Suprapubic skin (tissue), 4 donors: ENCODE measurements at regions not wholly inside any gene's neighbourhood (a gene's known extent, or its start where the extent isn't known, plus 50 kb on each side); places are given as distances from the start of the nearest gene placed in this dataset.

ENCODE experiments used
- DNase-seq, 2 donors: peaks; one replicate each; pipeline ENCODE4 v3.0.0-alpha.2; 2019; ENCODE audit warnings: low spot score in 2 of 2
- H3K27ac ChIP-seq: fragments of 200-600 bp; sonication (generic); one replicate; pipeline ENCODE4 v1.5.1; 2019
- H3K27me3 ChIP-seq: fragments of 200-600 bp; sonication (generic); one replicate; pipeline ENCODE4 v1.5.1; 2019
- H3K36me3 ChIP-seq: fragments of 200-600 bp; sonication (generic); one replicate; pipeline ENCODE4 v1.5.1; 2019
- H3K4me1 ChIP-seq: fragments of 200-600 bp; sonication (generic); one replicate; pipeline ENCODE4 v1.5.1; 2019
- H3K4me3 ChIP-seq: fragments of 200-600 bp; sonication (generic); one replicate; pipeline ENCODE4 v1.5.1; 2019; ENCODE audit warnings: mild to moderate bottlenecking
- H3K9me3 ChIP-seq: fragments of 200-600 bp; sonication (generic); one replicate; pipeline ENCODE4 v1.5.1; 2019
- EP300 ChIP-seq: sonication (generic); formaldehyde crosslinking; IDR thresholded peaks from one replicate; pipeline ENCODE4 v1.6.1; 2017; ENCODE audit warnings: antibody characterized with exemption
- POLR2A ChIP-seq, 2 donors: fragments of 450-650 bp; IDR thresholded peaks; one replicate each; pipeline ENCODE4 v1.6.1; 2017; ENCODE audit warnings: antibody characterized with exemption in 2 of 2, mild to moderate bottlenecking in 2 of 2, moderate library complexity in 2 of 2
- POLR2AphosphoS5 ChIP-seq, 3 donors: sonication (generic); formaldehyde crosslinking; IDR thresholded peaks; one replicate each; pipeline ENCODE4 v1.6.1; 2017; ENCODE audit warnings: antibody characterized with exemption in 3 of 3
- WGBS: methylation state at CpG from one replicate; pipeline ENCODE4 v1.1.5; 2018; 5-methylcytosine and 5-hydroxymethylcytosine counted together
- TF ChIP-seq, protein P1 (sequence below), 2 donors: fragments of 200-600 bp in 1 of 2; fragments of 450-650 bp in 1 of 2; sonication (generic) in 1 of 2; IDR thresholded peaks; one replicate each; pipeline ENCODE4 v1.5.1; 2016 to 2019; ENCODE audit warnings: antibody characterized with exemption in 2 of 2, mild to moderate bottlenecking in 1 of 2, moderate library complexity in 1 of 2

DNA sequence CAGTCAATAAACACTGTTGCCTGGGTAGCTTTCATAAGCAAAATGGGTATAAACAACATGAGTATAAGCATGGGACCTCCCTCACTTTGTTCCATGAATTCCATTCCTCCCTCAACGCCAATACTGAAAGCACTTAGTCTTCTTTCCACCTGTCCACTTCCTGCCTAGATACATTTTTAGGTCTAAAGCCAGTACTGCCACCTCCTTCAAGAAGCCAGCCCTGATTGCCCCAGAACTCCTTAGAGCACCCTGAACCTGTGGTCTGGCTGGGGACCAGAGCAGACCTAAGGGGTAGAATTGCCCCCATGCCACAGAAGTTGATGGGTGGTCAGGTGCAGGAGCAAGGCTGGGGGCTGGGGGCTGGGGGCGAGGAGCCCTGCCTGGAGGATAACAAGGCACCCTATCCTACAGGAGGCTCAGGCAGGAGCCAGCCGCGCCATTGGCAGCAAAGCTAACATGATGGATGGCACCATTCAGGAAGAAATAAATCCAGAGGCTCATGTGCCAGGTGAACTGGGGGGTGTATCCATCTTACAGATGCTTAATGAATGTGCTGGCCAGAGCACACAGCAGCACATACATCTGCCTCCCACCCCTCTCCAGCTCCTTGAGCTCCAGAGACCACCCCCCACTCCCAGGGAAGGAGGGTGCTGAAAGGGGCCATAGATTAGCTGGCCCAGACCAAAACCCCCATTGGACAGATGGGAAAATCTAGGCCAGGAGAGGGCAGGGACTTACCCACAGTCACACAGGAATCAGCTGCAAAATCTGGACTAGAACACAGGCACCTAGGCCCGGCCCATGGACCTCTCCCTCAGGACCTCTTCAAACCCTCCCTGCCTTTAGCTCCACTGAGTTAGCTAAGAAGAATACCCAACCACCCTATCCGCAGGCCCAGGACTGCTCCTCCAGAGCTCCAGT lies 113.8 kb upstream of the LINGO1 start:
- Histone ChIP-seq H3K27me3 (peaks cover 4% of the 10 kb centered on the region), H3K9me3 (no peaks in the 10 kb centered on the region), H3K4me3 (no peak overlapping the region), H3K36me3 (no peaks in the 10 kb centered on the region), H3K27ac (no peak overlapping the region), H3K4me1 (peaks cover 7% of the 10 kb centered on the region)
- 83% methylated on average over 6 of the region's 6 CpGs for WGBS
- DNase-seq, result no peak
- TF ChIP-seq, protein P1, sequence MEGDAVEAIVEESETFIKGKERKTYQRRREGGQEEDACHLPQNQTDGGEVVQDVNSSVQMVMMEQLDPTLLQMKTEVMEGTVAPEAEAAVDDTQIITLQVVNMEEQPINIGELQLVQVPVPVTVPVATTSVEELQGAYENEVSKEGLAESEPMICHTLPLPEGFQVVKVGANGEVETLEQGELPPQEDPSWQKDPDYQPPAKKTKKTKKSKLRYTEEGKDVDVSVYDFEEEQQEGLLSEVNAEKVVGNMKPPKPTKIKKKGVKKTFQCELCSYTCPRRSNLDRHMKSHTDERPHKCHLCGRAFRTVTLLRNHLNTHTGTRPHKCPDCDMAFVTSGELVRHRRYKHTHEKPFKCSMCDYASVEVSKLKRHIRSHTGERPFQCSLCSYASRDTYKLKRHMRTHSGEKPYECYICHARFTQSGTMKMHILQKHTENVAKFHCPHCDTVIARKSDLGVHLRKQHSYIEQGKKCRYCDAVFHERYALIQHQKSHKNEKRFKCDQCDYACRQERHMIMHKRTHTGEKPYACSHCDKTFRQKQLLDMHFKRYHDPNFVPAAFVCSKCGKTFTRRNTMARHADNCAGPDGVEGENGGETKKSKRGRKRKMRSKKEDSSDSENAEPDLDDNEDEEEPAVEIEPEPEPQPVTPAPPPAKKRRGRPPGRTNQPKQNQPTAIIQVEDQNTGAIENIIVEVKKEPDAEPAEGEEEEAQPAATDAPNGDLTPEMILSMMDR (IDR thresholded peaks at IDR 0.05), result no peak
- TF ChIP-seq POLR2A (IDR thresholded peaks at IDR 0.05) (no peak), EP300 (no peak), POLR2AphosphoS5 (IDR thresholded peaks at IDR 0.05) (no peak)

DNA sequence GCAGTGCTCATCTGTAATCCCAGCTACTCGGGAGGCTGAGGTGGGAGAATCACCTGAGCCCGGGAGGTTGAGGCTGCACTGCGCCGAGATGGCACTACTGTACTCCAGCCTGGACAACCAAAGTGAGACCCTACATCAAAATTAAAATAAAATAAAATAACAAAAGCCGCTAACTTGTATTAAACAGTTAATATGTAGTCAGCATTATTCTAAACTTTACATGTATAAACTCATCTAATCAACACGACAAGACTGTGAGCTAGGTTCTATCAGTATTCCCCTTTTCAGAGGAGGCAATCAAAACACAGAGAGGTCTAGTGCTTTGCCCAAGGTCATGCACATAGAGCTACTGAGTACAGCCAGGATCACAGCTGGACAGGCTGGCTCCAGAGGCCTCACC lies 111.7 kb upstream of the LINGO1 start:
- H3K27ac ChIP-seq, result no peak overlapping the region
- H3K36me3 ChIP-seq, result no peaks in the 10 kb centered on the region
- DNase-seq, result no peak
- no peak overlapping the region for H3K4me3 ChIP-seq
- TF ChIP-seq, protein P1 (IDR thresholded peaks at IDR 0.05), result no peak
- TF ChIP-seq POLR2A (IDR thresholded peaks at IDR 0.05) (no peak), POLR2AphosphoS5 (IDR thresholded peaks at IDR 0.05) (no peak), EP300 (no peak)
- peaks cover 18% of the 10 kb centered on the region for H3K27me3 ChIP-seq
- 92% methylated on average over 6 of the region's 6 CpGs for WGBS
- H3K9me3 ChIP-seq, result no peaks in the 10 kb centered on the region
- H3K4me1 ChIP-seq, result peaks cover 7% of the 10 kb centered on the region

DNA sequence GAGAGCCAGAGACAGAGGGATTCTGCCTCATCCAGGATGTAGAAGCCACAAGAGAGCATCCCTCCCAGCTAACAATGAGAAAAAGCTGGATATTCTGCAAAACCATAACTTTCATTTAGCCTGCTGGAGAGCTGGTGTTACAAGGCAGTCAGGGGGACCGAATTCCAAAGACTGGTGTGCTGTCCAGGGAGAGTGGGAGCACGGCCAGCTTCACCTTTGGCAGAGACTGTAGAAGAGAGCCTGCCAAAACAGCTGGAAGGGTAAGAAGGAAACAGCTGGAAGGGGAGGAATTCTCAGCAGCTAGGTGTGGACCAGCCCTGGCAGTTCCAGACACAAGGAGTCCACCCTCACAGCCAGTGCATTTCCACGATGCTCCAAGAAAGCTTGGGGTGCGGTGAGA lies 109.9 kb upstream of the LINGO1 start:
- Histone ChIP-seq H3K27ac (no peak overlapping the region), H3K27me3 (peaks cover 25% of the 10 kb centered on the region)
- TF ChIP-seq, protein P1 (IDR thresholded peaks at IDR 0.05), result no peak
- no peak for TF ChIP-seq POLR2AphosphoS5 (IDR thresholded peaks at IDR 0.05)

DNA sequence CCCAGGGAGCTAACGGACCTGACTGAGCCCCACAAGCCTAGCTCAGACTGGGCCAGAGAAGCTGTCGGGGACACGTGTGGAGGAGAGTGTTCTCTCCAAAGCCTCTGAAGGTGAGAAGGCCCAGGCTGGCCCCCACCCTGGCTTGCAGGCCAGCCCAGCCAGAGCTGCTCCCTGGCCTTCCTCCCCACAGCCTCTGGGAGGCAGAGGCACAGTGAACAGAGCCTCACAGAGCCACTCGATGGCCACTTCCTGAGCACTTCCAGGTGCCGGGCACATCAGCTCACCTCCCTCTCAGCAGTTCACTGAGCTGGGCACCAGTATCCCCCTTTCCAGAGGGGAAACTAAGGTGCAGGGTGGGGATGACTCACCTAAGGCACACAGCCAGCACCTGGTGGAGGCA lies 109.4 kb upstream of the LINGO1 start:
- Histone ChIP-seq H3K9me3 (no peaks in the 10 kb centered on the region), H3K27ac (no peak overlapping the region), H3K4me3 (no peak overlapping the region), H3K4me1 (no peaks in the 10 kb centered on the region), H3K27me3 (peaks cover 25% of the 10 kb centered on the region), H3K36me3 (no peaks in the 10 kb centered on the region)
- TF ChIP-seq, protein P1 (IDR thresholded peaks at IDR 0.05), result no peak
- TF ChIP-seq POLR2AphosphoS5 (IDR thresholded peaks at IDR 0.05), result no peak
- no peak for TF ChIP-seq POLR2A (IDR thresholded peaks at IDR 0.05)
- no peak for TF ChIP-seq EP300
- no CpG with 5 or more reads among the region's 5 CpGs for WGBS
- no peak for DNase-seq

More for the DNA sequence above, 109.9 kb upstream of the LINGO1 start:
- no peaks in the 10 kb centered on the region for H3K9me3 ChIP-seq
- no peak for DNase-seq
- WGBS, result 44% methylated on average over 4 of the region's 4 CpGs
- H3K36me3 ChIP-seq, result no peaks in the 10 kb centered on the region
- H3K4me1 ChIP-seq, result peaks cover 2% of the 10 kb centered on the region
- H3K4me3 ChIP-seq, result no peak overlapping the region

DNA sequence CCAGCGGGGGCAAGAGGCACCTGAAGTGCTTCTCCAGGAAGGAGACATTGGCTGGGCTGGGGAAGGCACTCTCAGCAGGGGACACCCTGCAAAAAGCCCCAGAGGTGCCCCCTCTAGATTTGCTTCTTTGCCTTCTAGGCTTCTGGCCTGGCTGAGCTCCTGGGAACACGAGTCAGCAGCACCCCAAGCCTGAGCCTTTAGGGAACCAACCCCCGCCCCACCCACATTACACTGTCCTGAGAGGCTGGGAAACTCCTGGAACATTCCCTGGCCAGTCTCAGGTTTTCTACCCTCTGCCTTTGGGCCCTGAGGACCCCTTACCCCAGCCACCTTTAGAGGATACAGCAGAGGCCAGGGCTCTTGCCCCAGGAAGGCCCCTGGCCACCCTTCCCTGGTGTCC lies 108.4 kb upstream of the LINGO1 start:
- Histone ChIP-seq H3K27ac (no peak overlapping the region), H3K4me3 (no peak overlapping the region), H3K9me3 (no peaks in the 10 kb centered on the region), H3K4me1 (no peaks in the 10 kb centered on the region), H3K27me3 (peaks cover 25% of the 10 kb centered on the region), H3K36me3 (no peaks in the 10 kb centered on the region)
- TF ChIP-seq POLR2AphosphoS5 (IDR thresholded peaks at IDR 0.05) (no peak), POLR2A (IDR thresholded peaks at IDR 0.05) (no peak), EP300 (no peak)
- TF ChIP-seq, protein P1 (IDR thresholded peaks at IDR 0.05), result no peak
- no peak for DNase-seq
- no CpG with 5 or more reads among the region's 3 CpGs for WGBS
